ACHN (cell line): ENCODE measurements at regions not wholly inside any gene's neighbourhood (a gene's known extent, or its start where the extent isn't known, plus 50 kb on each side); places are given as distances from the start of the nearest gene placed in this dataset.

Experiments used
- DNase-seq: peaks from one replicate; pipeline ENCODE4 v3.0.0-alpha.2; 2015
- in situ Hi-C: cut with HindIII; loops from 2 replicates; pipeline ENCODE4 v1.10.0; 2017; ENCODE audit warnings: low sequenced_read_pairs, low pct_ligation_motif_present, low pct_unique_long_range_greater_than_20kb

GRCh38 chr21:16241479-16241963 lies 511.7 kb downstream of the USP25 start:
- DNase-seq: no peak
- in situ Hi-C loops: no loop called here

- no peak for DNase-seq
- in situ Hi-C loops: no loop called here
Observed at GRCh38 chr21:16243396-16243795, 513.6 kb downstream of the USP25 start.

GRCh38 chr21:16248705-16249104 lies 518.9 kb downstream of the USP25 start:
- no peak for DNase-seq
- in situ Hi-C loops: no loop called here

GRCh38 chr21:16250273-16250672 lies 520.5 kb downstream of the USP25 start:
- in situ Hi-C loops: no loop called here
- no peak for DNase-seq

- in situ Hi-C loops: no loop called here
- DNase-seq: no peak
Observed at GRCh38 chr21:16258844-16259611, 529.2 kb downstream of the USP25 start.

- in situ Hi-C loops: no loop called here
Observed at GRCh38 chr21:16262091-16262490, 532.3 kb downstream of the USP25 start.

GRCh38 chr21:16264319-16264718 lies 534.5 kb downstream of the USP25 start:
- no peak for DNase-seq
- in situ Hi-C loops: no loop called here

More at GRCh38 chr21:16262091-16262490, 532.3 kb downstream of the USP25 start:
- DNase-seq: no peak

- in situ Hi-C loops: no loop called here
- DNase-seq: no peak
Observed at GRCh38 chr21:16269476-16269875, 539.7 kb downstream of the USP25 start.

- DNase-seq: no peak
- in situ Hi-C loops: no loop called here
Observed at GRCh38 chr21:16279731-16280581, 550.2 kb downstream of the USP25 start.

GRCh38 chr21:16280686-16281091 lies 550.9 kb downstream of the USP25 start:
- DNase-seq: no peak
- in situ Hi-C loops: no loop called here

- in situ Hi-C loops: no loop called here
- no peak for DNase-seq
Observed at GRCh38 chr21:16283516-16283915, 553.7 kb downstream of the USP25 start.

- no peak for DNase-seq
- in situ Hi-C loops: no loop called here
Observed at GRCh38 chr21:16285605-16286126, 555.9 kb downstream of the USP25 start.

- no peak for DNase-seq
- in situ Hi-C loops: no loop called here
Observed at GRCh38 chr21:16287046-16287445, 557.3 kb downstream of the USP25 start.

- DNase-seq: no peak
- in situ Hi-C loops: no loop called here
Observed at GRCh38 chr21:16291296-16291695, 561.5 kb downstream of the USP25 start.

- in situ Hi-C loops: no loop called here
- DNase-seq: no peak
Observed at GRCh38 chr21:16294128-16294527, 564.3 kb downstream of the USP25 start.

GRCh38 chr21:16302851-16303282 lies 573.1 kb downstream of the USP25 start:
- DNase-seq: no peak
- in situ Hi-C loops: no loop called here

GRCh38 chr21:16304174-16305095 lies 574.7 kb downstream of the USP25 start:
- in situ Hi-C loops: no loop called here
- DNase-seq: no peak

- in situ Hi-C loops: no loop called here
- DNase-seq: no peak
Observed at GRCh38 chr21:16305686-16306085, 575.9 kb downstream of the USP25 start.
